ENCODE measurements at regions not wholly inside any gene's neighbourhood (a gene's known extent, or its start where the extent isn't known, plus 50 kb on each side); places are given as distances from the start of the nearest gene placed in this dataset.

DNA sequence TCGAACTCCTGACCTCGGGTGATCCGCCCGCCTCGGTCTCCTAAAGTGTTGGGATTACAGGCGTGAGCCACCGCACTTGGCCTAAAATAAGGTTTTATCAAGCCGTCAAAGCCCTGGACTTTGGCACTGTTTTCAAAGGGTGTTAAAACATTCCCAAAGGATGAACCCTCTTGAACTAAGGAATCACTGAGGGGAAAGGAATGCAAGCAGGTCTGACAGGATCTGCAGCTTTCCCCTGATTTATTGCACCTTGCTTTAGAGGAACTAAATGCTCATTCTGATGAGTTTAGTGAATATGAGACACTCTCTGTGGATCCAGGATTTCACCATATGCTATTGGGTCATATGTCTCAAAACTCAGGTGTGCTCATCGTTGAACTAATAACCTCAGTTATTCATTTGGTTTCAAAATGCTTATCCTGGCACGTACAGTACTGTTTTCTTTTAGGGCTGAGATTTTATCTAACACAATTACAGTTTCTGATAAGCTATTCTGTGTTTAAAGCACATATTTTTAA, 63.0 kb upstream of the TSC22D2 start:
- H3K56ac ChIP-seq (replicated peaks; ENCODE audit: insufficient read length, low read depth, low read length): no peak overlapping the region
- peak overlapping the region in 1 of 2 experiments; percentile 16; a peak in 1 of 4 replicates for H3K4me2 ChIP-seq (ENCODE audit: insufficient read depth in 1 of 2, low read depth in 2 of 2, low read length in 2 of 2)
- no peak overlapping the region for H3K27ac ChIP-seq (ENCODE audit: low read depth, low read length)
- no peak overlapping the region for H2AK5ac ChIP-seq (ENCODE audit: low read depth, low read length)
- no peak overlapping the region; a peak in 1 of 8 replicates for H3K4me3 ChIP-seq (ENCODE audit: extremely low read depth in 1 of 4, insufficient read depth in 2 of 4, low read depth in 3 of 4, low read length in 4 of 4)
- no peak overlapping the region for H4K5ac ChIP-seq (ENCODE audit: insufficient read length, low read depth, low read length)
- peak; percentile 79 for TF ChIP-seq ASH2L (IDR thresholded peaks at IDR 0.05; ENCODE audit: low read length)
- TF ChIP-seq, protein P1, sequence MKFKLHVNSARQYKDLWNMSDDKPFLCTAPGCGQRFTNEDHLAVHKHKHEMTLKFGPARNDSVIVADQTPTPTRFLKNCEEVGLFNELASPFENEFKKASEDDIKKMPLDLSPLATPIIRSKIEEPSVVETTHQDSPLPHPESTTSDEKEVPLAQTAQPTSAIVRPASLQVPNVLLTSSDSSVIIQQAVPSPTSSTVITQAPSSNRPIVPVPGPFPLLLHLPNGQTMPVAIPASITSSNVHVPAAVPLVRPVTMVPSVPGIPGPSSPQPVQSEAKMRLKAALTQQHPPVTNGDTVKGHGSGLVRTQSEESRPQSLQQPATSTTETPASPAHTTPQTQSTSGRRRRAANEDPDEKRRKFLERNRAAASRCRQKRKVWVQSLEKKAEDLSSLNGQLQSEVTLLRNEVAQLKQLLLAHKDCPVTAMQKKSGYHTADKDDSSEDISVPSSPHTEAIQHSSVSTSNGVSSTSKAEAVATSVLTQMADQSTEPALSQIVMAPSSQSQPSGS (IDR thresholded peaks at IDR 0.05; ENCODE audit: low read length): 0 out of 2 replicates have a peak, but pooled peaks have one; percentile 61
- no peak for TF ChIP-seq CBX8 (IDR thresholded peaks at IDR 0.05; ENCODE audit: borderline replicate concordance, low read depth, low read length)
- TF ChIP-seq CEBPB (IDR thresholded peaks at IDR 0.05; ENCODE audit: low read depth, low read length): 0 out of 2 replicates have a peak, but pooled peaks have one; percentile 10
- peak; percentile 92 for TF ChIP-seq SP1 (IDR thresholded peaks at IDR 0.05; ENCODE audit: low read depth, low read length)
- peak in 1 of 2 experiments; percentile 92 for TF ChIP-seq BCL11A (IDR thresholded peaks at IDR 0.05; ENCODE audit: low read depth in 2 of 2, low read length in 2 of 2)
- TF ChIP-seq SP4 (IDR thresholded peaks at IDR 0.05; ENCODE audit: low read length): no peak
- peak; percentile 76 for TF ChIP-seq TEAD4 (IDR thresholded peaks at IDR 0.05; ENCODE audit: low read depth, low read length)
- no peak for TF ChIP-seq EGR1 (IDR thresholded peaks at IDR 0.05; ENCODE audit: borderline replicate concordance, low read depth, low read length)
- FAIRE-seq (peak; percentile 28), DNase-seq (ENCODE audit: low read depth in 1 of 2, low spot score in 2 of 2) (no peak)
- H3K9ac ChIP-seq (replicated peaks in 1 of 4; ENCODE audit: extremely low read depth in 1 of 4, low read depth in 3 of 4, low read length in 3 of 4): no peak overlapping the region
- H2BK120ac ChIP-seq (replicated peaks; ENCODE audit: low read depth, low read length): no peak overlapping the region
- peaks cover 0 to 29% (median 18%) of the 10 kb centered on the region in 4 experiments; a peak in 6 of 7 replicates for H3K4me1 ChIP-seq (replicated peaks in 1 of 4; ENCODE audit: control insufficient read depth in 3 of 4, insufficient read depth in 4 of 4, low read length in 3 of 4)
- H3K23ac ChIP-seq (ENCODE audit: insufficient read length): no peak overlapping the region
- no peaks in the 10 kb centered on the region for H4K20me1 ChIP-seq (replicated peaks in 1 of 2; ENCODE audit: control insufficient read depth in 1 of 2, insufficient read depth in 2 of 2, low read length in 2 of 2)
- H3K23me2 ChIP-seq (ENCODE audit: low read depth, low read length): no peaks in the 10 kb centered on the region
- no peak overlapping the region for H4K8ac ChIP-seq (ENCODE audit: extremely low read depth, insufficient read depth, low read length)
- H2AFZ ChIP-seq (ENCODE audit: low read length): no peak overlapping the region
- H2BK20ac ChIP-seq (ENCODE audit: low read length): no peak overlapping the region
- H3K27me3 ChIP-seq (replicated peaks in 1 of 4; ENCODE audit: control insufficient read depth in 3 of 4, extremely low read depth in 1 of 4, insufficient read depth in 3 of 4, low read length in 3 of 4): no peaks in the 10 kb centered on the region
- no peak overlapping the region for H4K91ac ChIP-seq (replicated peaks; ENCODE audit: insufficient read length, low read length)
- no peak overlapping the region for H2BK12ac ChIP-seq (ENCODE audit: low read depth, low read length)
- 87% methylated on average over 10 of the region's 10 CpGs; no CpG with 5 or more reads in 1 of the 2 experiments for WGBS, 2 experiments (ENCODE audit: extremely low coverage in 1 of 2, insufficient coverage in 1 of 2, insufficient read length in 1 of 2, insufficient replicate concordance in 2 of 2, low coverage in 1 of 2, low lambda C conversion rate in 2 of 2, missing lambda C conversion rate in 1 of 2)
- H3K4ac ChIP-seq (replicated peaks; ENCODE audit: insufficient read length, low read depth, low read length): no peak overlapping the region
- H3K14ac ChIP-seq (ENCODE audit: insufficient read length): no peak overlapping the region
- no peaks in the 10 kb centered on the region for H3K79me1 ChIP-seq (ENCODE audit: low read depth, low read length)
- H3K18ac ChIP-seq (ENCODE audit: extremely low read depth, low read length): no peak overlapping the region
- H3K79me2 ChIP-seq (ENCODE audit: control insufficient read depth in 1 of 2, insufficient read depth in 2 of 2, low read length in 2 of 2): no peaks in the 10 kb centered on the region
- no peaks in the 10 kb centered on the region for H3K36me3 ChIP-seq (ENCODE audit: control insufficient read depth in 2 of 4, insufficient read depth in 4 of 4, low read length in 3 of 4)
- H2BK15ac ChIP-seq (ENCODE audit: low read length): no peak overlapping the region
- CTCF ChIA-PET (ENCODE audit: partially characterized antibody): interaction anchor here (0.6 to 1.3 kb wide), 5 partner anchors 22 to 112 kb away, joined by 3 read pairs; no protein-coding TSS in a partner anchor
- POLR2A ChIA-PET (ENCODE audit: partially characterized antibody): interaction anchor here (0.8 to 1.8 kb wide), 4 partner anchors 10 to 64 kb away, joined by 3 to 8 read pairs (median 3); no protein-coding TSS in a partner anchor
- no peak overlapping the region for H2BK5ac ChIP-seq (ENCODE audit: low read depth, low read length)
- H3K9me3 ChIP-seq (ENCODE audit: insufficient read depth in 2 of 2, low read depth in 1 of 2, low read length in 1 of 2): no peaks in the 10 kb centered on the region
